SK-N-SH treated with all-trans-retinoic acid at 6 μM for 48 hours (cell line): ENCODE measurements at regions not wholly inside any gene's neighbourhood (a gene's known extent, or its start where the extent isn't known, plus 50 kb on each side); places are given as distances from the start of the nearest gene placed in this dataset.

Experiments
- ARNTL ChIP-seq: fragments of 450-650 bp; formaldehyde crosslinking; IDR thresholded peaks from 2 replicates; pipeline ENCODE4 v1.5.0; 2020; ENCODE audit warnings: low read depth, mild to moderate bottlenecking, moderate library complexity, borderline replicate concordance
- BACH2 ChIP-seq: fragments of 250-450 bp; sonication (Bioruptor Pico); IDR thresholded peaks from 2 replicates; pipeline ENCODE4 v1.9.0; 2021; ENCODE audit warnings: mild to moderate bottlenecking, borderline replicate concordance
- CREB5 ChIP-seq: fragments of 250-450 bp; sonication (Bioruptor Pico); IDR thresholded peaks from 2 replicates; pipeline ENCODE4 v1.5.1; 2020; ENCODE audit warnings: low read depth, mild to moderate bottlenecking, moderate library complexity
- CSDC2 ChIP-seq: fragments of 250-450 bp; sonication (Bioruptor Pico); IDR thresholded peaks from 2 replicates; pipeline ENCODE4 v1.5.0; 2020; ENCODE audit warnings: mild to moderate bottlenecking, moderate library complexity
- CSRNP3 ChIP-seq: fragments of 250-450 bp; sonication (Bioruptor Pico); IDR thresholded peaks from 2 replicates; pipeline ENCODE4 v1.5.1; 2021; ENCODE audit warnings: mild to moderate bottlenecking, moderate library complexity
- ESRRG ChIP-seq: fragments of 250-450 bp; sonication (Bioruptor Pico); IDR thresholded peaks from 2 replicates; pipeline ENCODE4 v1.6.1; 2021; ENCODE audit warnings: mild to moderate bottlenecking
- GLIS3 ChIP-seq: fragments of 250-450 bp; sonication (Bioruptor Pico); IDR thresholded peaks from 2 replicates; pipeline ENCODE4 v1.5.0; 2020; ENCODE audit warnings: mild to moderate bottlenecking, moderate library complexity
- PATZ1 ChIP-seq: fragments of 250-450 bp; sonication (Bioruptor Pico); IDR thresholded peaks from 2 replicates; pipeline ENCODE4 v1.8.0; 2020; ENCODE audit warnings: mild to moderate bottlenecking, moderate library complexity, borderline replicate concordance
- RARB ChIP-seq: fragments of 250-450 bp; sonication (Bioruptor Pico); IDR thresholded peaks from 2 replicates; pipeline ENCODE4 v1.8.0; 2021; ENCODE audit warnings: mild to moderate bottlenecking, moderate library complexity
- SNAI2 ChIP-seq: fragments of 250-450 bp; sonication (Bioruptor Pico); IDR thresholded peaks from 2 replicates; pipeline ENCODE4 v1.5.0; 2020; ENCODE audit warnings: mild to moderate bottlenecking, moderate library complexity
- ZFP3 ChIP-seq: fragments of 250-450 bp; sonication (Bioruptor Pico); IDR thresholded peaks from 2 replicates; pipeline ENCODE4 v1.5.0; 2020; ENCODE audit warnings: mild to moderate bottlenecking, moderate library complexity
- ZFP30 ChIP-seq: fragments of 450-650 bp; formaldehyde crosslinking; IDR thresholded peaks from 2 replicates; pipeline ENCODE4 v1.5.0; 2022; ENCODE audit warnings: mild to moderate bottlenecking, moderate library complexity
- ZNF565 ChIP-seq: fragments of 450-650 bp; formaldehyde crosslinking; conservative IDR thresholded peaks from 2 replicates; pipeline ENCODE4 v1.5.0; 2020; ENCODE audit warnings: low read depth, mild to moderate bottlenecking, moderate library complexity
- ZNF70 ChIP-seq: fragments of 450-650 bp; formaldehyde crosslinking; IDR thresholded peaks from 2 replicates; pipeline ENCODE4 v1.5.0; 2020; ENCODE audit warnings: mild to moderate bottlenecking, moderate library complexity

- TF ChIP-seq ZFP30 = no peak
- TF ChIP-seq ZFP3 (CRISPR knock-in tag) = no peak
- TF ChIP-seq BACH2 (CRISPR knock-in tag) = no peak
- TF ChIP-seq PATZ1 = no peak
- no peak for TF ChIP-seq GLIS3
- TF ChIP-seq ARNTL (CRISPR knock-in tag) = no peak
- TF ChIP-seq ZNF70 (CRISPR knock-in tag) = no peak
- TF ChIP-seq CREB5 (CRISPR knock-in tag) = no peak
- TF ChIP-seq CSRNP3 = no peak
- no peak for TF ChIP-seq CSDC2 (CRISPR knock-in tag)
- no peak for TF ChIP-seq ESRRG
- TF ChIP-seq RARB (CRISPR knock-in tag) = no peak
- TF ChIP-seq ZNF565 (CRISPR knock-in tag) = no peak
- no peak for TF ChIP-seq SNAI2 (CRISPR knock-in tag)
Measured at GRCh38 chr2:18999198-18999597, 359.2 kb downstream of the OSR1 start.
